Thyroid gland (tissue), 4 donors: ENCODE measurements at regions not wholly inside any gene's neighbourhood (a gene's known extent, or its start where the extent isn't known, plus 50 kb on each side); places are given as distances from the start of the nearest gene placed in this dataset.

ENCODE experiments used
- POLR2A ChIP-seq, 2 donors: fragments of 450-650 bp; IDR thresholded peaks; one replicate each; pipeline ENCODE4 v1.6.1; 2017; ENCODE audit warnings: antibody characterized with exemption in 2 of 2, mild to moderate bottlenecking in 2 of 2, moderate library complexity in 1 of 2
- TF ChIP-seq, protein P1 (sequence below), 6 experiments: fragments of 200-600 bp in 3 of 6; fragments of 450-650 bp in 3 of 6; sonication (generic) in 3 of 6; IDR thresholded peaks; one replicate each; pipeline ENCODE4 v1.5.1; 2016 to 2019; ENCODE audit warnings: antibody characterized with exemption in 6 of 6, mild to moderate bottlenecking in 2 of 6, inconsistent platforms in 1 of 6, moderate library complexity in 1 of 6

DNA sequence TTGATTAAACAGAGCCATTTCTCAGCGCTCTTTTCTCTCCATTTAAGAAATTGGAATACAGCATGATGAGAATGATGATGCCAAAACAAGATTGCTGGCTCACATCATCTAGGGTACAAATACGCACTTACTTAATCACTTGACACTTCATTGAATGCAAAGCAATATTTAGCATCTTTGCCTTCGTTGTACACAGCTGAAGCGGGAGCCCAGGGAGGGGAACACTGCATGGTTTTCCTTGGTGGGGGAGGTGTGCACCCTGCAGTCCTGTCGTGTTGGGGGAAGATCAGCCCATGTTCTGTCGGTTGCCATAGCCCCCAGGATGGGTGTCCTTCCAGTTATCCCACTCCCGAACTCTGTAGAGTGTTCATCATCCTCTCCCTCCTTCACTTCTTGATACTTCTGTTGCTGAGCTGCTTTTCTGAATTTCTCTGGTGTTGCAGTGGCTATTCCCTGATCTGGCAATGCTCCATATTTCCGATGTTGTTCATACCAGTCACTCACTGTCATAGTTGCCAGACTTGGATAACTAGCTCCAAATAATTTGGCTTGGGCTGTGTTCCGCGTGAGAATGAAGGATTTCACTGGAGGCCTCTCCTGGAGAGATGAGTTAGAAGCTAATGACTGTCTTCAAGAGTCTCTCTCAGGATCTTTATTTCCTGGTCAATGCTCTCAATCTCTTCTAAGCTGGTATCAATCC, 50.1 kb upstream of the DYNC1LI1 start:
- TF ChIP-seq, protein P1, sequence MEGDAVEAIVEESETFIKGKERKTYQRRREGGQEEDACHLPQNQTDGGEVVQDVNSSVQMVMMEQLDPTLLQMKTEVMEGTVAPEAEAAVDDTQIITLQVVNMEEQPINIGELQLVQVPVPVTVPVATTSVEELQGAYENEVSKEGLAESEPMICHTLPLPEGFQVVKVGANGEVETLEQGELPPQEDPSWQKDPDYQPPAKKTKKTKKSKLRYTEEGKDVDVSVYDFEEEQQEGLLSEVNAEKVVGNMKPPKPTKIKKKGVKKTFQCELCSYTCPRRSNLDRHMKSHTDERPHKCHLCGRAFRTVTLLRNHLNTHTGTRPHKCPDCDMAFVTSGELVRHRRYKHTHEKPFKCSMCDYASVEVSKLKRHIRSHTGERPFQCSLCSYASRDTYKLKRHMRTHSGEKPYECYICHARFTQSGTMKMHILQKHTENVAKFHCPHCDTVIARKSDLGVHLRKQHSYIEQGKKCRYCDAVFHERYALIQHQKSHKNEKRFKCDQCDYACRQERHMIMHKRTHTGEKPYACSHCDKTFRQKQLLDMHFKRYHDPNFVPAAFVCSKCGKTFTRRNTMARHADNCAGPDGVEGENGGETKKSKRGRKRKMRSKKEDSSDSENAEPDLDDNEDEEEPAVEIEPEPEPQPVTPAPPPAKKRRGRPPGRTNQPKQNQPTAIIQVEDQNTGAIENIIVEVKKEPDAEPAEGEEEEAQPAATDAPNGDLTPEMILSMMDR (IDR thresholded peaks at IDR 0.05): no peak
- TF ChIP-seq POLR2A (IDR thresholded peaks at IDR 0.05): no peak
